Ammon's horn (tissue), 1 donor: ENCODE measurements at regions not wholly inside any gene's neighbourhood (a gene's known extent, or its start where the extent isn't known, plus 50 kb on each side); places are given as distances from the start of the nearest gene placed in this dataset.

Source experiments
- DNase-seq: peaks from one replicate; pipeline ENCODE4 v3.0.0-alpha.2; 2016; ENCODE audit warnings: low spot score

DNA sequence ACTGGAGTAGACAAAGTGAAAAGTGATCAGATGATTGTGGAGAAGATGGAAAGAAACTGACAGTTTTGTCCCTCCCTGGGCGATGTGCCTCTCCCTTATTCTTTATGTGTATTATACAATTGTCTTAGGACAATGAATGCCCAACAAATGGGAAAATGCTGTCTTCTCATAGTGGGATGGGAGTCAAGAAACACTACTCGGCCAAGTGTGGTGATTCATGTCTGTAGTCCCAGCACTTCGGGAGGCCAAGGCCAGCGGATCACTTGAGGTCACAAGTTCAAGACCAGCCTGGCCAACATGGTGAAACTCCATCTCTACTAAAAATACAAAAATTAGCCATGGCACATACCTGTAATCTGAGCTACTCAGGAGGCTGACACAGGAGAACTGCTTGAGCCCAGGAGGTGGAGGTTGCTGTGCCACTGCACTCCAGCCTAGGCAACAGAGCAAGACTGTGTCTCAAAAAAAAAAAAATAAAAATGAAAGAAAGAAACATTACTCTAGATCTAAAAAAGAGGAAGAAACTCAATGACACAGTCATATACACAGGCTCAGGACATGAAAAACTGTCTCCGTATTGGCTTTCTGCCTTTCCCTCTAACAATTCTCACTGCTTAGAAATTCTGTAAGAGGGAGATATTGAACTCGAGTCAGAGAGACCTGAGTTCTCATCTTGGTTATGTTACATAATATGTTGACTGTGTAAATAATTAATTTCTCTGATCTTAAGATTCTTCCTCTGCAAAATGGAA, 67.9 kb upstream of the TARS1 start:
- DNase-seq, result no peak

DNA sequence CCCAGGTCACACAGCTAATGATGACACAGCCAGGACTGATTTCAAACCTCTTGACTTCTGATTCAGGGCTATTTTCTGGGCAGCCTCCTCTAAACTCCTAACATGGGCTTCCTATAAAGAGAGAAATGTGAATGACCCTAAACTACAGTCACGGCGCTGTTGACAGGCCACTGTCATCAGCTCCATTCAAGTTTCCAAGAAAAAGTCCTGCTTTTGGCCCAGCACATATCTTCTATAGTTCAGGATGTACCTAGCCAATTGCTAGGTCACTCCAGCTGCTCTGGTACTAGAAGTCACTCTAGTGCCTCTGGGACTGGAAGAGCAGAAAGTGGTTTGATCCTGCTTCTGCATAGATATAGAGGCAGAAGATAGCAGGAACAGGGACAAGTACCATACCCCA, 64.9 kb upstream of the TARS1 start:
- no peak for DNase-seq

- DNase-seq, result no peak
These were observed 61.0 kb upstream of the TARS1 start for GRCh38 chr5:33379757-33380156.

DNA sequence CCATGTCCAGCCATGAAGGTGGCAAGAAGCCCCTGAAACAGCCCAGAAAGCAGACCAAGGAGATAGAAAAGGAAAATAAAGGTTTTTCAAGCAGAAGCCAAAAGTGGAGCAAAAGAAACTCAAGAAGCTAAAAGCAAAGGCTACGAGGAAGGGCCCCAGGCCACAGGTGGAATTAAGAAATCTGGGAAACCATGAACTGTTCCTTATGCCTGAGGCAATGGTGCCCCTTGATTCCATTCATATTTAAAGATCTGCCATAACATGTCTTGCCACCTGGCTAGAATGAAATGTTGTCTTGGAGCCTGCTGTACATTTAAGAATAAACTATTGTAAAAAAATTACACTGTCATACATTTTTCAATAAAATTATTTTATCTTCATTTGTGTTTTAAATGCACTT, 59.5 kb upstream of the TARS1 start:
- DNase-seq, result no peak
